ENCODE measurements at regions not wholly inside any gene's neighbourhood (a gene's known extent, or its start where the extent isn't known, plus 50 kb on each side); places are given as distances from the start of the nearest gene placed in this dataset.

- no peak overlapping the region for H3K4me2 ChIP-seq (ENCODE audit: low read length)
- BruUV-seq (replicated peaks): no TSS peak
- DNase-seq: peak; percentile 28
- no peaks in the 10 kb centered on the region for H4K20me1 ChIP-seq (ENCODE audit: low read length)
- H3K27me3 ChIP-seq (ENCODE audit: low read length): no peaks in the 10 kb centered on the region
- no peaks in the 10 kb centered on the region for H3K36me3 ChIP-seq (ENCODE audit: low read depth, low read length)
- no peaks in the 10 kb centered on the region for H3K4me1 ChIP-seq (ENCODE audit: insufficient read depth, low read length)
- H2AFZ ChIP-seq (ENCODE audit: low read length): no peak overlapping the region
- H3K79me2 ChIP-seq (ENCODE audit: low read length): no peaks in the 10 kb centered on the region
- no peak overlapping the region for H3K27ac ChIP-seq (ENCODE audit: low read length)
- no peaks in the 10 kb centered on the region for H3K9me3 ChIP-seq (ENCODE audit: low read length)
- H3F3A ChIP-seq (ENCODE audit: low read length, unreplicated experiment): no peaks in the 10 kb centered on the region
- ATAC-seq: peak; percentile 54
- intact Hi-C loops (cut with micrococcal nuclease): no loop called here
- ChIA-PET CTCF (no interaction called here), POLR2A (ENCODE audit: unreplicated experiment) (no interaction called here)
- no peaks in the 10 kb centered on the region for H3K9me2 ChIP-seq (replicated peaks; ENCODE audit: low read length)
- no peak overlapping the region for H3K9ac ChIP-seq (ENCODE audit: low read length)
- H3K4me3 ChIP-seq (ENCODE audit: low read length): no peak overlapping the region
- TF ChIP-seq EZH2phosphoT487 (IDR thresholded peaks at IDR 0.05; ENCODE audit: borderline replicate concordance, low read length): no peak
- TF ChIP-seq EZH2 (IDR thresholded peaks at IDR 0.05; ENCODE audit: low read length, unreplicated experiment): no peak
- no peak for TF ChIP-seq CTCF (conservative IDR thresholded peaks at IDR 0.05; ENCODE audit: low read depth, low read length)
Observed at GRCh38 chr4:185933078-185933581, 121.1 kb upstream of the SORBS2 start.

GRCh38 chr4:185936650-185937376 is 124.8 kb upstream of the SORBS2 start:
- H4K20me1 ChIP-seq (ENCODE audit: low read length): no peaks in the 10 kb centered on the region
- H3K27me3 ChIP-seq (ENCODE audit: low read length): no peaks in the 10 kb centered on the region
- H3K79me2 ChIP-seq (ENCODE audit: low read length): no peaks in the 10 kb centered on the region
- no peak overlapping the region for H2AFZ ChIP-seq (ENCODE audit: low read length)
- H3F3A ChIP-seq (ENCODE audit: low read length, unreplicated experiment): no peaks in the 10 kb centered on the region
- no peak overlapping the region for H3K9ac ChIP-seq (ENCODE audit: low read length)
- DNase-seq: no peak
- intact Hi-C loops (cut with micrococcal nuclease): no loop called here
- no peak for ATAC-seq
- no peaks in the 10 kb centered on the region for H3K4me1 ChIP-seq (ENCODE audit: insufficient read depth, low read length)
- CTCF ChIA-PET: no interaction called here
- no peaks in the 10 kb centered on the region for H3K9me3 ChIP-seq (ENCODE audit: low read length)
- POLR2A ChIA-PET (ENCODE audit: unreplicated experiment): no interaction called here
- H3K27ac ChIP-seq (ENCODE audit: low read length): no peak overlapping the region
- TF ChIP-seq EZH2 (IDR thresholded peaks at IDR 0.05; ENCODE audit: low read length, unreplicated experiment): no peak
- TF ChIP-seq CTCF (conservative IDR thresholded peaks at IDR 0.05; ENCODE audit: low read depth, low read length): no peak
- no peak for TF ChIP-seq EZH2phosphoT487 (IDR thresholded peaks at IDR 0.05; ENCODE audit: borderline replicate concordance, low read length)
- H3K36me3 ChIP-seq (ENCODE audit: low read depth, low read length): no peaks in the 10 kb centered on the region
- no peak overlapping the region for H3K4me3 ChIP-seq (ENCODE audit: low read length)
- no peaks in the 10 kb centered on the region for H3K9me2 ChIP-seq (replicated peaks; ENCODE audit: low read length)
- no peak overlapping the region for H3K4me2 ChIP-seq (ENCODE audit: low read length)
- BruUV-seq (replicated peaks): no TSS peak

DNA sequence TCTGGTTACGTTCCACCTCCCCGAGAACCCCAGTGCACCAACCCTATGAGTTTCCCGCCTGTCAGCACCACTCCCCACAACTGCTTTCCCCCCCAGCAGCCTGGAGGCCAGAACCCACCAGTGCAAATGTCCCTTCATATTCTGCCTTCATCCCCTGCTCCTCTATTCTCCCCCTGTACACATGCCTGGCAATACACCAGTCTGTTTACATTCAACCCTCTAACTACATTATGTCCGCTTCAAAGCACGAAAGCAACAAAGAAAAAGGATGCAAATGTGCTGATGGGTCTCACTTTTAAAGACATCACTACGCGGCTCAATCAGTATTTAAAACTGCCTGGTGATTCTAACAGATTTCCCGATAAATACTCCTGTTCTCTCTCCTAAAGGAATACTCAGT is 126.7 kb upstream of the SORBS2 start:
- Histone ChIP-seq H3K9ac (ENCODE audit: low read length) (no peak overlapping the region), H3K9me3 (ENCODE audit: low read length) (no peaks in the 10 kb centered on the region), H3K4me3 (ENCODE audit: low read length) (no peak overlapping the region), H3F3A (ENCODE audit: low read length, unreplicated experiment) (no peaks in the 10 kb centered on the region), H4K20me1 (ENCODE audit: low read length) (no peaks in the 10 kb centered on the region), H2AFZ (ENCODE audit: low read length) (no peak overlapping the region), H3K9me2 (replicated peaks; ENCODE audit: low read length) (no peaks in the 10 kb centered on the region), H3K27me3 (ENCODE audit: low read length) (no peaks in the 10 kb centered on the region), H3K4me2 (ENCODE audit: low read length) (no peak overlapping the region), H3K4me1 (ENCODE audit: insufficient read depth, low read length) (no peaks in the 10 kb centered on the region), H3K36me3 (ENCODE audit: low read depth, low read length) (no peaks in the 10 kb centered on the region), H3K27ac (ENCODE audit: low read length) (no peak overlapping the region), H3K79me2 (ENCODE audit: low read length) (no peaks in the 10 kb centered on the region)
- BruUV-seq (replicated peaks): no TSS peak
- TF ChIP-seq EZH2phosphoT487 (IDR thresholded peaks at IDR 0.05; ENCODE audit: borderline replicate concordance, low read length) (no peak), EZH2 (IDR thresholded peaks at IDR 0.05; ENCODE audit: low read length, unreplicated experiment) (no peak), CTCF (conservative IDR thresholded peaks at IDR 0.05; ENCODE audit: low read depth, low read length) (no peak)
- intact Hi-C loops (cut with micrococcal nuclease): no loop called here
- ATAC-seq: no peak
- ChIA-PET CTCF (no interaction called here), POLR2A (ENCODE audit: unreplicated experiment) (no interaction called here)
- DNase-seq: no peak

Data from PC-3 (cell line).